ENCODE measurements at regions not wholly inside any gene's neighbourhood (a gene's known extent, or its start where the extent isn't known, plus 50 kb on each side); places are given as distances from the start of the nearest gene placed in this dataset.

DNA sequence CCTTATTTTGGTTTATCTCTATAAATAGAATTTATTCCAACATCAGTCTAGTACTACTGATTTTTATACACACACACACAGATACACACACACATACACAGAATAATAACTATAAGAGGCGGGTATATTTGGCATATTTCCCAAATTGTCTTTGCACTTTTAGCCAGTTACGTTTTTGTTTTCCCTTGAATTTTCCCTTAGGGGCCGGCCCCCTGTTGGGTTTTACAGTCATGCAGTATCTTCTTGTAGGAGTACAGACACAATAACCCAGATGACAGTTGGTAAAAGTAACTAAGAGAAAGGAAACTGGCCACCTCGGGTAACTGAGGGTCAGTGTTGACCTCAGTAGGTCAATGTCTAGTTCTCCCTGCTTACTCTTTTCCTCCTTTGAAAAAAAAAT, 50.9 kb downstream of the DISP1 start:
- no peaks in the 10 kb centered on the region for H3K27me3 ChIP-seq
- no peaks in the 10 kb centered on the region for H3K9me3 ChIP-seq
- no peak for DNase-seq (ENCODE audit: low spot score in 2 of 2)
- no peaks in the 10 kb centered on the region for H3K36me3 ChIP-seq
- no peak overlapping the region for H3K4me3 ChIP-seq
- TF ChIP-seq EP300 (IDR thresholded peaks at IDR 0.05), result no peak
- H3K4me1 ChIP-seq, result no peaks in the 10 kb centered on the region
- WGBS, result 76% methylated on average over 4 of the region's 4 CpGs
- H3K27ac ChIP-seq, result no peak overlapping the region

DNA sequence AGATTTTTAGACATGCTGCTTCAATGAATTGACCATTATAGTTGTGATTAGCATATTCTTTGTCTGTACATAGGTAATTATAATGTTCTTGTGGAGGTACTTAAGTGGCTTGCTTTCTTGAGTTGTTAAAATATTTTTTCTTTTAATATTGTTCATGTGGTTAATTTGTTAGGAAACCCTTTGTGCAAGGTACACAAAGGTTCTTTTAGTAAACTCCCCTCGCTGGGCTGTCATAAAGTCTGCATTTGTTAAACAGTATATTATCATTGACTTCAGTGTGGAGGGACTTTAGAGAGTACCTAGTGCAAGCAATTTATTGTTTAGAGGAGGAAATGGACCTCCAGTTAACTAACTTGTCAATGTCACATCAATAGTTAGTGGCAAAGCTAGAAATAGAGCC, 52.5 kb downstream of the DISP1 start:
- no peak for DNase-seq (ENCODE audit: low spot score in 2 of 2)
- H3K36me3 ChIP-seq, result no peaks in the 10 kb centered on the region
- H3K4me3 ChIP-seq, result no peak overlapping the region
- no peak overlapping the region for H3K27ac ChIP-seq
- H3K4me1 ChIP-seq, result no peaks in the 10 kb centered on the region
- 70% methylated on average over 1 of the region's 1 CpG for WGBS
- H3K9me3 ChIP-seq, result no peaks in the 10 kb centered on the region
- no peaks in the 10 kb centered on the region for H3K27me3 ChIP-seq
- TF ChIP-seq POLR2A (IDR thresholded peaks at IDR 0.05) (no peak), EP300 (IDR thresholded peaks at IDR 0.05) (no peak), POLR2AphosphoS5 (IDR thresholded peaks at IDR 0.05) (no peak)
- TF ChIP-seq, protein P1, sequence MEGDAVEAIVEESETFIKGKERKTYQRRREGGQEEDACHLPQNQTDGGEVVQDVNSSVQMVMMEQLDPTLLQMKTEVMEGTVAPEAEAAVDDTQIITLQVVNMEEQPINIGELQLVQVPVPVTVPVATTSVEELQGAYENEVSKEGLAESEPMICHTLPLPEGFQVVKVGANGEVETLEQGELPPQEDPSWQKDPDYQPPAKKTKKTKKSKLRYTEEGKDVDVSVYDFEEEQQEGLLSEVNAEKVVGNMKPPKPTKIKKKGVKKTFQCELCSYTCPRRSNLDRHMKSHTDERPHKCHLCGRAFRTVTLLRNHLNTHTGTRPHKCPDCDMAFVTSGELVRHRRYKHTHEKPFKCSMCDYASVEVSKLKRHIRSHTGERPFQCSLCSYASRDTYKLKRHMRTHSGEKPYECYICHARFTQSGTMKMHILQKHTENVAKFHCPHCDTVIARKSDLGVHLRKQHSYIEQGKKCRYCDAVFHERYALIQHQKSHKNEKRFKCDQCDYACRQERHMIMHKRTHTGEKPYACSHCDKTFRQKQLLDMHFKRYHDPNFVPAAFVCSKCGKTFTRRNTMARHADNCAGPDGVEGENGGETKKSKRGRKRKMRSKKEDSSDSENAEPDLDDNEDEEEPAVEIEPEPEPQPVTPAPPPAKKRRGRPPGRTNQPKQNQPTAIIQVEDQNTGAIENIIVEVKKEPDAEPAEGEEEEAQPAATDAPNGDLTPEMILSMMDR (IDR thresholded peaks at IDR 0.05), result no peak

DNA sequence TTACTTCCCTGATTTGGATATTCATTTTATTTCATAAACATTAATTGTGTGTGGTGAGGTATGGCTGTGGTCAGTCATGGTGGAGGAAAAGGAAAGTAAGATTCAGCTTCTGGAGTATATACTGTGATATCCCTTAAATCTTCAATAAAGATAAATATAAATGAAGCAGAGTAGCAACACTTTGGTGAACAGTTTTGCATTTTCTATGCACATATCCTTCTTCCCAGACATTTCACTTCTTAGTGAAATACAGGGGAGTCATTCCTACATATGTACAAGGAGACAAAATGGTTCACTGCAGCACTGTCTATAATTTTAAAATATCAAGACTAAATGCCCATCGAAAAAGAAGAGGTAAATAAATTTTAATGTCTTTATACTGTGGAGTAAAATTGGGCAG, 61.3 kb downstream of the DISP1 start:
- DNase-seq (ENCODE audit: low spot score in 2 of 2), result no peak

DNA sequence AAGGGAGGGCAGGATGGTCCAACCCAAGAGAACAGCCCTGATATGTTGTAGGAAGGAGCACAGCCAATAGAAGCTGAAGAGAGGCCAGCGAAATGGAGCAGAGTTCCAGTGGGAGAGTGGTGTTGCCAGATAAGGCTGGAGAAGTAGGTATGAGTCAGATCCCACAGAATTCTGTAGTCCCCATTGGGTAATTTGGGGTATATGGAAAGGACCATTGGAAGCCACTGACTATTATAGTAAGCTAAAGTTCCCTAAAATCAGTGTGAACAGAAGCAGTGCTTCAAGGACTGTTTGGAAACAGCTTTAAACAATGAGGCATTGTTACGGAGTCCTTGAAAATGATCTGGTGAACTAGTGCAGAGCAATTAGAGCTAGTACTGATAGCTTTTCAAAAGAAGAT, 63.0 kb downstream of the DISP1 start:
- WGBS, result 85% methylated on average over 2 of the region's 2 CpGs
- no peaks in the 10 kb centered on the region for H3K36me3 ChIP-seq
- DNase-seq (ENCODE audit: low spot score in 2 of 2), result no peak
- no peak for TF ChIP-seq POLR2AphosphoS5 (IDR thresholded peaks at IDR 0.05)
- TF ChIP-seq POLR2A (IDR thresholded peaks at IDR 0.05), result no peak
- TF ChIP-seq, protein P1 (IDR thresholded peaks at IDR 0.05), result no peak
- no peaks in the 10 kb centered on the region for H3K4me1 ChIP-seq
- no peaks in the 10 kb centered on the region for H3K27me3 ChIP-seq
- H3K9me3 ChIP-seq, result no peaks in the 10 kb centered on the region
- H3K27ac ChIP-seq, result no peak overlapping the region
- no peak overlapping the region for H3K4me3 ChIP-seq

More for the DNA sequence above, 61.3 kb downstream of the DISP1 start:
- Histone ChIP-seq H3K27me3 (no peaks in the 10 kb centered on the region), H3K27ac (no peak overlapping the region), H3K4me3 (no peak overlapping the region), H3K36me3 (no peaks in the 10 kb centered on the region), H3K9me3 (no peaks in the 10 kb centered on the region), H3K4me1 (no peaks in the 10 kb centered on the region)
- TF ChIP-seq POLR2AphosphoS5 (IDR thresholded peaks at IDR 0.05) (no peak), EP300 (IDR thresholded peaks at IDR 0.05) (no peak), POLR2A (IDR thresholded peaks at IDR 0.05) (no peak)
- TF ChIP-seq, protein P1 (IDR thresholded peaks at IDR 0.05), result no peak
- WGBS, result 93% methylated on average over 1 of the region's 1 CpG

DNA sequence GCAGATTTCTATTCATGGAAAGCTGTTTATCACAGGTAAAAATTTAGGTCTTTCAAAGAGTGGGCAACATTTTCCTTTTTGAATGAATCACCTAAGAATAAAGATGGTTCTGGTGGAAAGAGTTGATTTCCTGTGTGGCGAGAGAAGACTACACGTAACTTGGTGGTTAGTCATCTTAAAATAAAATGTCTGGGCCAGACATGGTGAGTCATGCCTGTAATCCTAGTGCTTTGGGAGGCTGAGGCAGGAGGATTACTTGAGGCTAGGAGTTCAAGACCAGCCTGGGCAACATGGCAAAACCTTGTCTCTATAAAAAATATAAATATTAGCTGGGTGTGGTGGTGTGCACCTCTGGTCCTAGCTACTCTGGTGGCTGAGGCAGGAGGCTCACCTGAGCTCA, 65.7 kb downstream of the DISP1 start:
- no peaks in the 10 kb centered on the region for H3K9me3 ChIP-seq
- no peaks in the 10 kb centered on the region for H3K36me3 ChIP-seq
- H3K27ac ChIP-seq, result no peak overlapping the region
- TF ChIP-seq, protein P1 (IDR thresholded peaks at IDR 0.05), result no peak
- TF ChIP-seq POLR2A (IDR thresholded peaks at IDR 0.05) (no peak), EP300 (IDR thresholded peaks at IDR 0.05) (no peak), POLR2AphosphoS5 (IDR thresholded peaks at IDR 0.05) (no peak)
- H3K4me3 ChIP-seq, result no peak overlapping the region
- no peak for DNase-seq (ENCODE audit: low spot score in 2 of 2)
- no peaks in the 10 kb centered on the region for H3K4me1 ChIP-seq
- 65% methylated on average over 2 of the region's 2 CpGs for WGBS
- no peaks in the 10 kb centered on the region for H3K27me3 ChIP-seq

DNA sequence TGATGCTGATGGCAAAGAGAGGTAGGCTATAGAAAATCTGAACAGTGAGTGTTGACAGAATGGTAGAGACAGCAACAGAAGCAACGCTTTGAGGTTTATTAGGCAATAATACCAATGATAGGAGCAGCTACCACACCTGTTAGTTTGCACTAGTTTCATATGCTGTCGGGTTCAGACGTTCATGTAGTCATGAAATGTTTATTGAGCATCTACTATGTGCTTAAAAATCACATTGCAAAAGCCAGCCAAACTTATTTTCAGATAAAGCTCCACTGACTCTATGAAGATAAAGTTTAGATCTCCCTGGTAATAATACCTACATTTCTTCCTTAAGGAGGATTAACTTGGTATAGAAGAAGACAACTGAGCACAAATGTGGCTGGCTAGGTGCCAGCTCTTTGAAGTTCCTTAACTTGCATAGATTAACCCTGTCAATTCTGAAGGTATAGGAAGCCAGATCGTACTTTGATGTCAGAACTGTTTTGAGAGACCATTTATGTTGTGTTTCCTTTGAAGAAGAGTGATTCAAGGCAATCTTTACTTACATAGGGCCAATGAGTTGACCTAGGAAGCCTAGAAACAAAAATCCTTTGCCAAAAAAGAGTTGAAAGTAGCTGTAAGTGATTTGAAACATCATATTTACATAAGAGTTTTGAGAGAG, 71.5 kb downstream of the DISP1 start:
- TF ChIP-seq, protein P1 (IDR thresholded peaks at IDR 0.05), result no peak
- no peak for TF ChIP-seq POLR2A (IDR thresholded peaks at IDR 0.05)
- TF ChIP-seq POLR2AphosphoS5 (IDR thresholded peaks at IDR 0.05), result no peak
- no peak for TF ChIP-seq EP300 (IDR thresholded peaks at IDR 0.05)
- Histone ChIP-seq H3K36me3 (no peaks in the 10 kb centered on the region), H3K9me3 (no peaks in the 10 kb centered on the region), H3K27me3 (no peaks in the 10 kb centered on the region), H3K4me1 (peaks cover 13% of the 10 kb centered on the region), H3K4me3 (no peak overlapping the region), H3K27ac (no peak overlapping the region)
- no peak for DNase-seq (ENCODE audit: low spot score in 2 of 2)
- WGBS, result 70% methylated on average over 4 of the region's 4 CpGs

Data from suprapubic skin (tissue), 4 donors.